Right cardiac atrium (tissue), 5 donors: ENCODE measurements at regions not wholly inside any gene's neighbourhood (a gene's known extent, or its start where the extent isn't known, plus 50 kb on each side); places are given as distances from the start of the nearest gene placed in this dataset.

Experiments used
- ATAC-seq, 2 donors: fragments of 200-7000 bp; cut with Tn5 transposase; one replicate each; pipeline versions ENCODE4 v1.8.0 to v1.9.1; 2020; ENCODE audit warnings: moderate library complexity in 2 of 2, mild to moderate bottlenecking in 1 of 2
- DNase-seq, 3 donors: peaks; one replicate each; pipeline ENCODE4 v3.0.0-alpha.2; 2020
- H3K27ac ChIP-seq: one replicate; pipeline ENCODE4 v1.5.1; 2013; ENCODE audit warnings: mild to moderate bottlenecking, low read length, control low read depth, moderate library complexity
- H3K27me3 ChIP-seq: one replicate; pipeline ENCODE4 v1.6.1; 2013; ENCODE audit not compliant: control insufficient read depth, insufficient read depth
- H3K4me1 ChIP-seq: one replicate; pipeline ENCODE4 v1.6.1; 2013; ENCODE audit warnings: low read length; ENCODE audit not compliant: control insufficient read depth, insufficient read depth
- H3K4me3 ChIP-seq: one replicate; pipeline ENCODE4 v1.5.1; 2013; ENCODE audit warnings: low read length, control low read depth
- H3K9me3 ChIP-seq: one replicate; pipeline ENCODE4 v1.6.1; 2013; ENCODE audit warnings: low read length; ENCODE audit not compliant: control insufficient read depth
- WGBS: extraction: QIAGEN DNeasy Blood & Tissue Kit; methylation state at CpG from one replicate; pipeline ENCODE4 v1.1.7; 2013; 5-methylcytosine and 5-hydroxymethylcytosine counted together
- intact Hi-C, 4 donors: fragments of 100-400 bp; cut with DNase I; formaldehyde crosslinking; loops; one replicate each; pipeline versions ENCODE4 v1.11.0 to v1.14.0; 2022 to 2023
- donor health status: healthy with polysubstance abuse.
- donor health status: DM: no; HTN: yes; CAD: no.
- donor health status: DM: no; HTN: no; CAD: no.
- donor health status: DM: no; HTN: yes; CAD: no; lungs with severe emphysema.
- donor health status: DM: yes; HTN: yes; CAD: no.

- H3K9me3 ChIP-seq = no peaks in the 10 kb centered on the region
- H3K4me3 ChIP-seq = no peak overlapping the region
- DNase-seq (no peak), ATAC-seq (no peak)
- no peaks in the 10 kb centered on the region for H3K4me1 ChIP-seq
- no peak overlapping the region for H3K27ac ChIP-seq
- intact Hi-C loops = no loop called here
- 65% methylated on average over 2 of the region's 2 CpGs for WGBS
- no peaks in the 10 kb centered on the region for H3K27me3 ChIP-seq
Observed at GRCh38 chr6:104046426-104046825, 813.3 kb downstream of the HACE1 start.

- 49% methylated on average over 1 of the region's 1 CpG for WGBS
- DNase-seq = no peak
- Histone ChIP-seq H3K27me3 (no peaks in the 10 kb centered on the region), H3K27ac (no peak overlapping the region), H3K4me1 (no peaks in the 10 kb centered on the region), H3K4me3 (no peak overlapping the region), H3K9me3 (no peaks in the 10 kb centered on the region)
- intact Hi-C loops = no loop called here
- ATAC-seq = no peak
Observed at GRCh38 chr6:104031346-104031745, 828.4 kb downstream of the HACE1 start.

- no peaks in the 10 kb centered on the region for H3K27me3 ChIP-seq
- ATAC-seq = no peak
- H3K4me3 ChIP-seq = no peak overlapping the region
- intact Hi-C loops = no loop called here
- H3K4me1 ChIP-seq = no peaks in the 10 kb centered on the region
- H3K9me3 ChIP-seq = no peaks in the 10 kb centered on the region
- no peak for DNase-seq
- H3K27ac ChIP-seq = no peak overlapping the region
Observed at GRCh38 chr6:104022126-104022525, 837.6 kb downstream of the HACE1 start.

GRCh38 chr6:104019075-104019753 lies 840.5 kb downstream of the HACE1 start:
- DNase-seq = no peak
- no peaks in the 10 kb centered on the region for H3K9me3 ChIP-seq
- intact Hi-C loops = no loop called here
- WGBS = 72% methylated on average over 8 of the region's 8 CpGs
- ATAC-seq = no peak
- no peaks in the 10 kb centered on the region for H3K27me3 ChIP-seq
- H3K4me3 ChIP-seq = no peak overlapping the region
- H3K27ac ChIP-seq = no peak overlapping the region
- H3K4me1 ChIP-seq = no peaks in the 10 kb centered on the region

GRCh38 chr6:104017410-104018381 lies 842.0 kb downstream of the HACE1 start:
- H3K27me3 ChIP-seq = no peaks in the 10 kb centered on the region
- no peak for DNase-seq
- no peak for ATAC-seq
- no peaks in the 10 kb centered on the region for H3K4me1 ChIP-seq
- WGBS = 86% methylated on average over 6 of the region's 6 CpGs
- H3K27ac ChIP-seq = no peak overlapping the region
- H3K9me3 ChIP-seq = no peaks in the 10 kb centered on the region
- intact Hi-C loops = no loop called here
- no peak overlapping the region for H3K4me3 ChIP-seq

GRCh38 chr6:104014163-104014959 lies 845.4 kb downstream of the HACE1 start:
- Histone ChIP-seq H3K4me1 (no peaks in the 10 kb centered on the region), H3K4me3 (no peak overlapping the region), H3K27ac (no peak overlapping the region), H3K9me3 (no peaks in the 10 kb centered on the region), H3K27me3 (no peaks in the 10 kb centered on the region)
- no peak for ATAC-seq
- 77% methylated on average over 2 of the region's 2 CpGs for WGBS
- DNase-seq = no peak
- intact Hi-C loops = no loop called here

- Histone ChIP-seq H3K4me3 (no peak overlapping the region), H3K9me3 (no peaks in the 10 kb centered on the region), H3K27ac (no peak overlapping the region), H3K4me1 (no peaks in the 10 kb centered on the region), H3K27me3 (no peaks in the 10 kb centered on the region)
- ATAC-seq (no peak), DNase-seq (no peak)
- intact Hi-C loops = no loop called here
- WGBS = 41% methylated on average over 2 of the region's 2 CpGs
Observed at GRCh38 chr6:104013312-104013971, 846.3 kb downstream of the HACE1 start.

GRCh38 chr6:104010897-104011296 lies 848.8 kb downstream of the HACE1 start:
- H3K4me1 ChIP-seq = no peaks in the 10 kb centered on the region
- no peak overlapping the region for H3K27ac ChIP-seq
- DNase-seq (no peak), ATAC-seq (no peak)
- H3K9me3 ChIP-seq = no peaks in the 10 kb centered on the region
- intact Hi-C loops = no loop called here
- H3K27me3 ChIP-seq = no peaks in the 10 kb centered on the region
- no peak overlapping the region for H3K4me3 ChIP-seq

- no peak for ATAC-seq
- Histone ChIP-seq H3K9me3 (no peaks in the 10 kb centered on the region), H3K27ac (no peak overlapping the region), H3K27me3 (no peaks in the 10 kb centered on the region), H3K4me1 (no peaks in the 10 kb centered on the region), H3K4me3 (no peak overlapping the region)
- WGBS = 82% methylated on average over 3 of the region's 3 CpGs
- DNase-seq = no peak
- intact Hi-C loops = no loop called here
Observed at GRCh38 chr6:104003803-104004516, 855.8 kb downstream of the HACE1 start.

GRCh38 chr6:103995571-103995970 lies 864.1 kb downstream of the HACE1 start:
- H3K9me3 ChIP-seq = no peaks in the 10 kb centered on the region
- ATAC-seq (no peak), DNase-seq (no peak)
- no peak overlapping the region for H3K4me3 ChIP-seq
- 90% methylated on average over 1 of the region's 1 CpG for WGBS
- no peak overlapping the region for H3K27ac ChIP-seq
- H3K27me3 ChIP-seq = no peaks in the 10 kb centered on the region
- intact Hi-C loops = no loop called here
- no peaks in the 10 kb centered on the region for H3K4me1 ChIP-seq
